Liver (tissue), 8 donors: ENCODE measurements at regions not wholly inside any gene's neighbourhood (a gene's known extent, or its start where the extent isn't known, plus 50 kb on each side); places are given as distances from the start of the nearest gene placed in this dataset.

Source experiments
- DNase-seq: peaks from one replicate; pipeline ENCODE4 v3.0.0-alpha.2; 2017; ENCODE audit warnings: low spot score
- H3K27ac ChIP-seq, 2 donors: one replicate each; pipeline ENCODE4 v1.7.0; 2013; ENCODE audit warnings: inconsistent platforms in 2 of 2, low read length in 2 of 2, control low read depth in 1 of 2, low read depth in 1 of 2, mild to moderate bottlenecking in 1 of 2
- H3K27me3 ChIP-seq, 4 donors: one replicate each; pipeline versions ENCODE4 v1.6.1 to v1.7.0; 2013; ENCODE audit warnings: low read length in 3 of 4, inconsistent platforms in 1 of 4, mild to moderate bottlenecking in 1 of 4, moderate library complexity in 1 of 4; ENCODE audit not compliant: control insufficient read depth in 4 of 4, insufficient read depth in 4 of 4
- H3K36me3 ChIP-seq, 4 donors: one replicate each; pipeline versions ENCODE4 v1.6.1 to v1.7.0; 2013; ENCODE audit warnings: low read length in 3 of 4, mild to moderate bottlenecking in 3 of 4, low read depth in 1 of 4, moderate library complexity in 1 of 4; ENCODE audit not compliant: control insufficient read depth in 4 of 4, insufficient read depth in 3 of 4
- H3K4me1 ChIP-seq, 4 donors: one replicate each; pipeline versions ENCODE4 v1.6.1 to v1.7.0; 2013; ENCODE audit warnings: low read length in 3 of 4, mild to moderate bottlenecking in 3 of 4, moderate library complexity in 1 of 4; ENCODE audit not compliant: control insufficient read depth in 4 of 4, insufficient read depth in 4 of 4
- H3K4me3 ChIP-seq, 3 donors: one replicate each; pipeline versions ENCODE4 v1.6.1 to v1.7.0; 2013; ENCODE audit warnings: low read length in 3 of 3, control low read depth in 1 of 3, low read depth in 1 of 3, mild to moderate bottlenecking in 1 of 3
- H3K9ac ChIP-seq, 2 donors: one replicate each; pipeline ENCODE4 v1.7.0; 2013; ENCODE audit warnings: low read length in 2 of 2, mild to moderate bottlenecking in 2 of 2, moderate library complexity in 2 of 2, control low read depth in 1 of 2, low read depth in 1 of 2
- H3K9me3 ChIP-seq, 4 donors: one replicate each; pipeline versions ENCODE4 v1.6.1 to v1.7.0; 2013; ENCODE audit warnings: low read length in 3 of 4; ENCODE audit not compliant: control insufficient read depth in 4 of 4
- ATF3 ChIP-seq: IDR thresholded peaks from 2 replicates; pipeline ENCODE4 v1.6.1; 2016; ENCODE audit warnings: antibody characterized with exemption
- CTCF ChIP-seq: fragments of 150-350 bp; IDR thresholded peaks from 2 replicates; pipeline ENCODE4 v1.5.1; 2017; ENCODE audit warnings: improper control_type of control experiment, low read depth, low read length; ENCODE audit not compliant: missing input control
- EGR1 ChIP-seq, 2 donors: IDR thresholded peaks; 2 replicates each; pipeline ENCODE4 v1.6.1; 2016 to 2018; ENCODE audit warnings: antibody characterized with exemption in 2 of 2, low read depth in 2 of 2
- FOXA1 ChIP-seq: IDR thresholded peaks from 2 replicates; pipeline ENCODE4 v1.6.1; 2016; ENCODE audit warnings: antibody characterized with exemption
- FOXA2 ChIP-seq: IDR thresholded peaks from 2 replicates; pipeline ENCODE4 v1.6.1; 2016; ENCODE audit warnings: antibody characterized with exemption
- GABPA ChIP-seq, 2 donors: IDR thresholded peaks in 1 of 2; conservative IDR thresholded peaks in 1 of 2; 2 replicates each; pipeline ENCODE4 v1.6.1; 2016; ENCODE audit warnings: antibody characterized with exemption in 2 of 2, mild to moderate bottlenecking in 1 of 2, moderate library complexity in 1 of 2
- HNF4A ChIP-seq, 2 donors: conservative IDR thresholded peaks; 2 replicates each; pipeline ENCODE4 v1.6.1; 2016; ENCODE audit warnings: antibody characterized with exemption in 2 of 2, mild to moderate bottlenecking in 2 of 2
- HNF4G ChIP-seq: IDR thresholded peaks from 2 replicates; pipeline ENCODE4 v1.6.1; 2016; ENCODE audit warnings: antibody characterized with exemption
- JUND ChIP-seq, 2 donors: IDR thresholded peaks; 2 replicates each; pipeline ENCODE4 v1.6.1; 2016; ENCODE audit warnings: antibody characterized with exemption in 2 of 2
- MAX ChIP-seq: IDR thresholded peaks from 2 replicates; pipeline ENCODE4 v1.6.1; 2016; ENCODE audit warnings: antibody characterized with exemption
- NR2F2 ChIP-seq: IDR thresholded peaks from 2 replicates; pipeline ENCODE4 v1.6.1; 2016; ENCODE audit warnings: antibody characterized with exemption
- RAD21 ChIP-seq, 2 donors: IDR thresholded peaks; 2 replicates each; pipeline ENCODE4 v1.6.1; 2016; ENCODE audit warnings: antibody characterized with exemption in 2 of 2, mild to moderate bottlenecking in 2 of 2
- REST ChIP-seq: IDR thresholded peaks from 2 replicates; pipeline ENCODE4 v1.6.1; 2016; ENCODE audit warnings: antibody characterized with exemption, mild to moderate bottlenecking
- RXRA ChIP-seq, 2 donors: IDR thresholded peaks; 2 replicates each; pipeline ENCODE4 v1.6.1; 2017 to 2018; ENCODE audit warnings: antibody characterized with exemption in 2 of 2, mild to moderate bottlenecking in 1 of 2
- SP1 ChIP-seq: IDR thresholded peaks from 2 replicates; pipeline ENCODE4 v1.6.1; 2018; ENCODE audit warnings: antibody characterized with exemption, mild to moderate bottlenecking
- TAF1 ChIP-seq: conservative IDR thresholded peaks from 2 replicates; pipeline ENCODE4 v1.6.1; 2016; ENCODE audit warnings: antibody characterized with exemption, mild to moderate bottlenecking
- YY1 ChIP-seq: IDR thresholded peaks from 2 replicates; pipeline ENCODE4 v1.6.1; 2016; ENCODE audit warnings: antibody characterized with exemption, mild to moderate bottlenecking
- ZBTB33 ChIP-seq: IDR thresholded peaks from 2 replicates; pipeline ENCODE4 v1.6.1; 2016; ENCODE audit warnings: antibody characterized with exemption
- WGBS: extraction: QIAGEN DNeasy Blood & Tissue Kit; methylation state at CpG from one replicate; pipeline ENCODE4 v1.1.7; 2013; 5-methylcytosine and 5-hydroxymethylcytosine counted together
- donor health status: healthy.
- donor health status: healthy.
- donor health status: healthy.
- donor health status: healthy.
- donor health status: healthy.

GRCh38 chr14:76576047-76576741 is 185.1 kb upstream of the VASH1 start:
- WGBS, result 62% methylated on average over 8 of the region's 8 CpGs
- Histone ChIP-seq H3K4me3 (no peak overlapping the region), H3K36me3 (no peaks in the 10 kb centered on the region), H3K9ac (no peak overlapping the region), H3K9me3 (no peaks in the 10 kb centered on the region), H3K27me3 (peaks cover 0 to 6% (median 0%) of the 10 kb centered on the region in 4 donors), H3K27ac (no peak overlapping the region), H3K4me1 (no peaks in the 10 kb centered on the region)
- TF ChIP-seq NR2F2 (no peak), RAD21 (IDR thresholded peaks at IDR 0.05) (no peak), YY1 (no peak)
- DNase-seq, result no peak

- Histone ChIP-seq H3K4me1 (no peaks in the 10 kb centered on the region), H3K36me3 (no peaks in the 10 kb centered on the region), H3K4me3 (no peak overlapping the region), H3K9ac (no peak overlapping the region), H3K27me3 (peaks cover 0 to 6% (median 0%) of the 10 kb centered on the region in 4 donors), H3K27ac (no peak overlapping the region), H3K9me3 (no peaks in the 10 kb centered on the region)
- 90% methylated on average over 2 of the region's 2 CpGs for WGBS
- no peak for DNase-seq
- TF ChIP-seq NR2F2 (no peak), HNF4A (conservative IDR thresholded peaks at IDR 0.05) (no peak), CTCF (no peak), HNF4G (no peak), RXRA (IDR thresholded peaks at IDR 0.05) (no peak), TAF1 (no peak), ATF3 (no peak), REST (no peak), FOXA1 (no peak), MAX (no peak), GABPA (IDR thresholded peaks at IDR 0.05 in 1 of 2, conservative IDR thresholded peaks at IDR 0.05 in 1 of 2) (no peak), SP1 (no peak), YY1 (no peak), FOXA2 (no peak), JUND (IDR thresholded peaks at IDR 0.05) (no peak), ZBTB33 (no peak), RAD21 (IDR thresholded peaks at IDR 0.05) (no peak), EGR1 (IDR thresholded peaks at IDR 0.05; ENCODE audit: low read depth in 2 of 2) (no peak)
These were observed 184.2 kb upstream of the VASH1 start for GRCh38 chr14:76577090-76577489.
